H1 (cell line): ENCODE measurements at regions not wholly inside any gene's neighbourhood (a gene's known extent, or its start where the extent isn't known, plus 50 kb on each side); places are given as distances from the start of the nearest gene placed in this dataset.

Source experiments
- CHD1 ChIP-seq: IDR thresholded peaks from 2 replicates; pipeline ENCODE4 v1.6.1; 2012; ENCODE audit warnings: low read depth, low read length, improper control_type of control experiment
- GABPA ChIP-seq: IDR thresholded peaks from 2 replicates; pipeline ENCODE4 v1.6.1; 2011; ENCODE audit warnings: mild to moderate bottlenecking, low read length, moderate library complexity, borderline replicate concordance; ENCODE audit not compliant: insufficient read depth
- MAX ChIP-seq: IDR thresholded peaks from 2 replicates; pipeline ENCODE4 v1.6.1; 2012; ENCODE audit warnings: inconsistent platforms
- SIN3A ChIP-seq, 2 experiments: IDR thresholded peaks in 1 of 2; conservative IDR thresholded peaks in 1 of 2; 2 replicates each; pipeline ENCODE4 v1.6.1; 2011 to 2012; ENCODE audit warnings: low read length in 2 of 2, improper control_type of control experiment in 1 of 2, low read depth in 1 of 2, mild to moderate bottlenecking in 1 of 2
- SP4 ChIP-seq: IDR thresholded peaks from 2 replicates; pipeline ENCODE4 v1.6.1; 2012; ENCODE audit warnings: low read length, inconsistent platforms

- TF ChIP-seq CHD1 (no peak), GABPA (no peak), SP4 (no peak), SIN3A (conservative IDR thresholded peaks at IDR 0.05 in 1 of 2, IDR thresholded peaks at IDR 0.05 in 1 of 2; ENCODE audit: low read depth in 1 of 2, low read length in 2 of 2) (no peak), MAX (no peak)
These were observed 521.1 kb upstream of the NECTIN3 start (continued) for GRCh38 chr3:110550511-110550910.
